GM12892 (cell line): ENCODE measurements at regions not wholly inside any gene's neighbourhood (a gene's known extent, or its start where the extent isn't known, plus 50 kb on each side); places are given as distances from the start of the nearest gene placed in this dataset.

Experiments used
- POLR2A ChIP-seq: IDR thresholded peaks from 2 replicates; pipeline ENCODE4 v1.6.1; 2011; ENCODE audit warnings: low read depth, low read length, control low read depth
- POLR2AphosphoS5 ChIP-seq: IDR thresholded peaks from 2 replicates; pipeline ENCODE4 v1.6.1; 2011; ENCODE audit warnings: low read depth, low read length, control low read depth

GRCh38 chr6:26164120-26164505, 76.9 kb downstream of the HFE start:
- TF ChIP-seq POLR2A = no peak
- no peak for TF ChIP-seq POLR2AphosphoS5
